DMS153 treated with DMSO at 0.1 percent for 48 hours (cell line): ENCODE measurements at regions not wholly inside any gene's neighbourhood (a gene's known extent, or its start where the extent isn't known, plus 50 kb on each side); places are given as distances from the start of the nearest gene placed in this dataset.
"Not testable (repeated sequence)": the region's sequence is repeated elsewhere in the genome, so short reads cannot be mapped to it uniquely, and the experiment has no call there.

Experiments used
- DNase-seq: peaks from one replicate; lab custom pipeline; 2025; ENCODE audit not compliant: unreplicated experiment; lab: John Stamatoyannopoulos, UW

DNA sequence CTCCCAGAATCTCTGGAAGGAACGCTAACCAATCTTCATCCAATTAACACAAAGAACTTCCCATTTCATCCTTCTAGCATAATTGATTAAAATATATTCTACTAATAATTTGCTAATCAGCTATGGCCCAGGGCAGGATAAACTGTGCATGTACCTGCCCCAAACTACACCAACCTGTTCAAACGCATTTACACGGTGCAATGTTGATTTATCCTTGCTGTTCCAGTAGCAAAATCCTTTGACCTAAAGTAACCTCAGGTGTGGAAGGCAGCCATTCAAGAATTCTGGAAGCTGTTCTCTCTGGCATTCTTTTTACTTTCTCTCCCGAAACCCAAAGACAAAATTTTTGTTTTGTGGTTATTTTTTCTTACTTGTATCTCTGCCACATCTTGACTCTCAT is 309.4 kb downstream of the ZNF674 start:
- DNase-seq: no peak

DNA sequence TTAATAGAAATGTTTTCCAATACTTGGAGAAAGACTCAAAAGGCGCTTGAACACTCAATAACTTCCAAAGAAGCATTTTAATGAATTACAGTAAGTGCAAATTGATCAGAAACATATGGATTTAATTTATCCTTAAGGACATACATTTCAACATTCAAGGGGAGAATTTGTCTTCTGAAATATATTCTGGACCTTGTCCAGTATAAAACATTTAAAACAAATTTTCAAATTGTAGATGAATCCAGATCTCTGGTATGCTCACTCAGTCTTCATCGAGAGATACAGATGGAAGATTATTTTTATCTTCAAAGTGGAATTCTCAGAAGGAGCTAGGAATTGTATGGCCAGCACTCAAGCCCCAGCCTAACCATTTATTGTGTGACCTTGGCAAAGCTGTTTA is 310.4 kb downstream of the ZNF674 start:
- no peak for DNase-seq

DNA sequence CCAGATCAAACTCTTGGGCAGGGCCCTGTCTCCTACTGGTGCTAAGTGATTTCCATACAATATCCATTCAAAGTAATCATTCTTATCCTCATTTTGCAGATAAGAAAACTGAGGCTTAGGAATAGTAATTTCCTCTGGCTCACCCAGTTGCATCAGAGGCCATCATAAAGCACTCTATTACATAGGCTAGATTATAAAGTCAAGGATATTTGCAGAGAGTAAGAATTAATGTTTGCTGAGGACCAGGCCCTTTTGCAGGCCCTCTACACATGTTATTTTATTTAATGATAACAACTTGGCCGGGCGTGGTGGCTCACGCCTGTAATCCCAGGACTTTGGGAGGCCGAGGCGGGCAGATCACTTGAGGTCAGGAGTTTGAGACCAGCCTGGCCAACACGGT is 316.8 kb downstream of the ZNF674 start:
- no peak for DNase-seq

DNA sequence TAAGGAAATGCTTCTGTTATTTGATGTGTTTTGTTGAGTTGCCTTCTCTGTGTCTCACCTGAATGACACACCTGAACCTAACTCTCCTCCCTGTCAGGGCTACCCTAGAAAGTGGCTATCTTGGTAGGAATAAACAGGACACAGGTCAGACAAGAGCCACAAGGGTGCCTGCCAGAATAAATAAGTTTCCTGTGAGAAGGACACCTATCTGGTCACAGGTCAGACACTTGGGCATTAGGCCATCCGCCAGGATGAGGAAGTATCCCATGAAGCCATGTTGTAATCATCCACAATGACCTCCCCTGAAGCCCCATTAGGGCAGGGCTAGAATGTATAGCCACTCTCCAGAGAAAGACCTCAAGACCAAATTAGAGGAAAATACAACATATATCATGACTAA is 318.8 kb downstream of the ZNF674 start:
- no peak for DNase-seq

DNA sequence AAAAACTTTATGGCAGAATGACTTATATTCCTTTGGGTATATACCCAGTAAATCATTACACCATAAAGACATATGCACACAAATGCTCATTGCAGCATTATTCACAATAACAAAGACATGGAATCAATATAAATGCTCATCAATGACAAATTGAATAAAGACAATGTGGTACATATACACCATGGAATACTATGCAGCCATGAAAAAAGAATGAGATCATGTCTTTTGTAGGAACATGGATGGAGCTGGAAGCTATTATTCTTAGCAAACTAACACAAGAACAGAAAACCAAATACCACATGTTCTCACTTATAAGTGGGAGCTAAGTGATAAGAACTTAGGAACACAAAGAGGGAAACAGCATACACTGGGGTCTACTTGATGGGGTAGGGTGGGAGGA is 321.7 kb downstream of the ZNF674 start:
- DNase-seq: not testable (repeated sequence)

DNA sequence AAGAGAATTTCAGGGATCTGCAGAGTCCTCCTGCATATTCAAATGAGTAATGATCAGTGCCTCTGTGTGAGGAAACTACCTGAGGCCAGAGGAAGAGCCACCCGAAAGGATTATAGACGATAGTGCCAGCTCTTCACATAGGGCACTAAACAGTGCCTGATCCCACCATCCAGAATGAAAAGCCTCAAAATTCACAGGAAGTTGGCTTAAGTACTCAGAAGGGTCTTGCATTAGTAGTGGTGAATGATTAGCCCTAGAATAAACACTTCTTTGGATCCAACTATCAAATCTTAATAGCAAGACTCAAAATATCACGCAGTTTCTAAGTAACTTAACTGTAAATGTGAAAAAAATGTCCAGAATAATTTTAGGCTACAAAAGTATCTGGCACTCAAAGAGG is 324.4 kb downstream of the ZNF674 start:
- no peak for DNase-seq

DNA sequence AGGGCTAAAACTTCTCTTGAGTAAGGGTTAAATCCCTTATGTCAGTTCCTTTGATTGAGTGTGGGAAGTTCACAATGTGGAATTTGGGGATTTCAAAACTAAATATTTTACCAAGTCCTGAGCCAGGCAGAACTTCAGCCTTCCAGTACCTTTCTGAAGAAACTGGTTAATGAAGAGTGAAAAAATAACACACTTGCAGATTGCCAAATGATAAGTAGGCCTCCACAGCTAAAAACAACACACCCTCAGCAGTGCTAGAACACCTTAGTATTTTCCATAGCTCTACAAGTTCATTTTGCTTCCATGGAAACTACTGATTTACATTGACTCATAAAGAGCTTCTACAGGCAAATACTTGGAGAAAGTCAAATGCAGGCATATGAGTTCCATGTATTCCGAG is 326.8 kb downstream of the ZNF674 start:
- DNase-seq: no peak

DNA sequence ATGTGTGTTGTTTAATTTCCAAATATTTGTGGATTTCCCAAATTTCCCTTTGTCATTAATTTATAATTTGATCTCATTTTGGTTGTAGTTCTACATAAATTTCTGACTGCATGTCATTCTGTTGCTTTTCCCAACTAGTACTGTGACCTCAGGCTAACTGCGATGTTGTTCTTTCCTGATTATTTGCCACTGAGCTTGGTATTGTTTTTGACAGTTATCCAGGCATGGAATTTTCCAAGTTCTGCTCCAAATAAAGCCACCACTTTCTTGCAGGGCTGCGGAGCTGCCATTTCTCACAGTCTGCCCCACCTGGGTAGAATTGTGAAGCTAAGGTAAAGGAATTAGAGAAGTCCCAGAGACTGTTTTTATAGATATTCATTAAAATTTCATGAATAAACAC is 328.8 kb downstream of the ZNF674 start:
- no peak for DNase-seq

DNA sequence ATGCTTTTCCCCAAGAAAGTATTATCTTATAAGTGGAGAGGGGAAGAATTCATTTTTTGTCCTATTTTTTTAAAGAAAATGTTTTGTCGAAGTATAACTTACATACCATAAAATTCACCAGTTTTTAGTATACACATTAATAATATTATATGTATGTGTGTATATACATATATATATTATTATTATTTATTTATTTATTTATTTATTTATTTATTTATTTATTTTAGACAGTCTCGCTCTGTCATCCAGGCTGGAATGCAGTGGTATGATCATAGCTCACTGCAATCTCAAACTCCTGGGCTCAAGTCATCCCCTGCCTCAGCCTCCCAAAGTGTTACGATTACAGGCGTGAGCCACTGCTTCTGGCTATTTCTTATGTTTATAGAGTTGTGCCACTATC is 334.1 kb downstream of the ZNF674 start:
- no peak for DNase-seq

DNA sequence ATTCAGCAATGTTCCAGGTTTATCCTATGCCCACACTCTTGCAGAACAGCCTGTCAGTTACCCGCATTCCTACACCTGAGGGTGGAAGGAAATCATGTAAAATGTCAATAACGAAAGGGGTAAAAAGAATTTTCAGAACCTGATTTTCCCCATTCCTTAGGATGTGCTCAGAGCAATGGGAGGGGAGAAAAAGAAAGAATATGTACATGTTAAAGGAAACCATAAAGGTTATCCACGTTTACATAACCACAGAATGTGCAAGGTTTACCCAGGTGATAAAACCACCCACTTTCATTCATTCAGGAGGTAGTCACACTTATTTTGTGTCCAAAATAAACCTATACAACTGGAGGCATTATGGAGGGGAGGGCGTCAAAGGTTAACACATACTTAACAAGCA is 335.5 kb downstream of the ZNF674 start:
- no peak for DNase-seq

DNA sequence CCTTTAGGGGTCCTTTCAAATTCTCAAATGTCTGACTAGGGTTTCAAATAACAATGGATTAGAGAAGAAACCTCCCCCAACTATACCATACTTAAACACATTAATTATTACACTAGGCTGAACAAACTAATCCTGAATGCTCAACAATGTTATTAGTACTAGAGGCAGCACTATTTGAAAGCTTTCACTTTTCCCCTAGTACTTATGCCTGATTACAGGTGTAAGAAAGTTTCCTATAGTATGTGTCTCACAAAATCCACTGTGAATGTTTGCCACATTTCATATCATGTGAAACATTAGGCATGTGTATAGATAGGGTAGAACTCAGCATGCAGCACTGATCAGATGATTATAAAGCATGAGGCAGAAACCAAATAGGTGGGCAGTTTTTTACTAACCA is 336.2 kb downstream of the ZNF674 start:
- no peak for DNase-seq

DNA sequence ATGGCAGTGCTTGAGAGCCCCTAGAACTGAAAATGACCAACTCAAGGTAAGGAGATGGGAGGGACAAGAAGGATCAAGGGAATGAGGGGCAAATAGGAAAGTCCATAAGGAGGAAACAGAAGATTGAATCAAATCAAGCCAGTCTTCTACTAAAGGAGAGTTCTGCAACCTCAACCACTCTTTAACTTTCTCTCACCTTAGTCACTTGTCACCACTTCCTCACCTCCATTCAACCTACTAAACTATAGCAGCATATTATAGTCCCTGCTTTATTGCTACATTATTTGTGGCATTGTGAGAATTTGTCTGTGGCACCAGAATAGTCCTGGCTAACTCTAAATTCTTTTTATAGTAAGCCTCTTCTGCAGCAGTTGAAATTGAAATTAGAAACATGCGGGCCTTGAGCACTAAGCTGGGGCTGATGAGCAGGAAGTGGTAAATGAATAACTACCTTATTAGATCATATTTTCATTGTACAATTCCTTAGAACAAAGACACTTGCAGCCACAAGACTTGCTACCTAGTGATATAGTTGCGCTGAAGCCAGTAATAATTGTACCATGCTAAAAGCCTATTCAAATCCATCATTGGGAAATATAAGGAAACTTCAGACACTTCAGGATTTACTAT is 336.9 kb downstream of the ZNF674 start:
- no peak for DNase-seq

DNA sequence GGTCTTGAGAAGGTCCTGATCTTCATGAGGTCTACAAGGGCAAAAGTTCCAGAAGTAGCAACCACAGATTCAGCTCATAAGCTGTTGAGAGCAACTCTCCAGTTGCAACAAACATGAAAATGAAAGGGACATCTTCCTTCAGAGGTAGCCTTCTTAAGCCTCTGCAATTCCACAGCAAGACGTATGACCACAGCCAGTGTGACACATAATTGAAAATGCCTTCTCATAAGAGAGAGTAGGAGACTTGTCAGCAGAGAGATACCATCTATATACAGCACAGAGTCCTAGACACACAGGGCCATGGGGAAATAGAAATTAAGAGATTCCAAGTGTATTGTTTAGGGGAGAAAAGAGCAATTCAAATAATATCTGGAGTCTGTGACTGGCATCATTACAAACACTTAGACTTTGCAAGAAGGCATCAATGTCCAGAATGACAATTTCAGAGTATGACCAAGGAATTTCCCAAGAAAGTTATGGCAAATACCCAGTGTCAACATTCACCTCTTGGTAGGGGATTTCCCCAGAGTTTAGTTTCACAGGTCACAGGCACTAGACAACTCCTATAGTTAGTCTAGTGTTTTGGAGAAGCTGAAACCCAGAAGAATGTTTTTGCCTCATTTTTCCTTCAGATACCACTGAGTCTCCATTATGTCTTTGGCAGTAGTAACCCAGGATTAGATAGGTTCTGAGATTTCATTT is 340.3 kb downstream of the ZNF674 start:
- DNase-seq: no peak

DNA sequence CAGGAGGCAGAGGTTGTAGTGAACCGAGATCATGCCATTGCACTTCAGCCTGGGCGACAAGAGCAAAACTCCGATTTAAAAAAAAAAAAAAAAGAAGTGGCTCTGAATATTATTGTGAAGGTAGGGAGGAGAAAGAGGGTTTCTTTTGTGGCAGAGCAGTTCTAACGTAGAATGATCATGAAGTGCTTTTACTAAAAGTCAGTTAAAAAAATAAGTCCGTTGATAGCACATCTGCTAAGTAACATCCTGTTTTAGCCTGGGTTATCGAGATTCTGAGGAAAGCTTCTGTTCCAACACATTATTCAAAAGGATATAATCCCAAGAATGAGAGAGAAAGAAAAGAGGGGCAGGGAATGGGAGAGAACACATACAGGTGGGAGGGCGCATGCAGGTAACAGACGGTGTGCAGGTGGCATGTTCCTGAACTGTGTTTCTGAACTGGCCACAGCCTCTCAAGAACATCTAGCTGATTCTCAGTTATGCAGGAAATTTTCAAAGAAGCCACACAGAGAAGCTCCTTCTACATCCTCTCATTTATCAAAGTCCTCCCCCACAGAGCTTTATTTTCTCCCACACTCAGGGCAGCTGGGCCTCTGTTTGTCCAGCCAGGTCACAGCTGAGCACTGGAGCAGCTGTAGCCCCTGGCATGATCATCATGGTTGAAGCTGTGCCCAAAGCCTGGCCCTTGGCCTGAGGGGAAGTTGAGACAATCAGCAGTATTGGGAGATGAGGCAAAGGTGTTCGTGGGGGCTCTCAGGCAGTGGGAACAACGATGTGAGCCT is 342.3 kb downstream of the ZNF674 start:
- no peak for DNase-seq

DNA sequence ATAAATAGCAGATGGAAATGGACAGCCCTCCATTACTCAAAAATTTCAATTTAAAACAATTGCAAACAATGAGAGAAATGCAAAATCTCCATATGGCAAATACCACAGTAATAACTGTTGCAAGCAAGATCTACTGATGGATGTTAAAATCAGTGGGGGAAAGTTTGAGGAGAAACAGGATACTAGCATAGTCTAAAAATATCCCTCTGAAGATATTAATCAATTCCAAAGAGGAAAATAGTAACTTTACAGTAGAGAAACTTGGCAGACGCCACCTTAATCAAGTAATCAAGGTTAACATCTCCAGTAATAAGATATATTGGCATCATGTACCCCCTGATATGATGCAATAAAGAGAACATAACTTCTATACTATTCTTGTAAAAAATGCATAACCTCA is 344.8 kb downstream of the ZNF674 start:
- DNase-seq: no peak

DNA sequence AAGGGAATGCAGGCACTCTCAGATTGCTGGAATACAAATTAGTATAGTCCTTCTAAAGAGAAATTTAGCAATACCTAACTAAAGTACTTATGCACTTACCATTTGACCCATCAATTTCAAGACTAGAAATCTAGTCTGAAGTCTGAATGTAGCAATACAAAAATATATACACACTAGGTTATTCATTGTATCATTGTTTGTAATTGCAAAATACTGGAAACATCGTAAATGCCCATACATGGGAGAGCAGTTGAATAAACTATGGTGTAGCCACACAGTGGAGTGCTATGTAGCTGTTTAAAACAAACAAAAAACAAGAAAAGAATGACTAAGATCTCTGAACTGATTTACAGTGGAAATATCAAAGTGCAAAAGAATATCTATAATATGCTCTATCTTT is 346.4 kb downstream of the ZNF674 start:
- DNase-seq: no peak

DNA sequence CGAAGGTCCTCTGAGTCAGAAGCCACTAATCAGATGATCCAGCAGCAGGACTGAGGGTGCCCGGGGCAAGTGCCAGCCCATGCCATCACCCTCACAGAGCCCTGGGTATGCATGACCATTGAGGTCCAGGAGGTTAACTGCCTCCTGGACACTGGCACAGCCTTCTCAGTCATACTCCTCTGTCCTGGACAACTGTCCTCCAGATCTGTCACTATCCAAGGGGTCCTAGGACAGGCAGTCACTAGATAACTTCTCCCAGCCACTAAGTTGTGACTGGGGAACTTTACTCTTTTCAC is 358.5 kb downstream of the ZNF674 start:
- not testable (repeated sequence) for DNase-seq

DNA sequence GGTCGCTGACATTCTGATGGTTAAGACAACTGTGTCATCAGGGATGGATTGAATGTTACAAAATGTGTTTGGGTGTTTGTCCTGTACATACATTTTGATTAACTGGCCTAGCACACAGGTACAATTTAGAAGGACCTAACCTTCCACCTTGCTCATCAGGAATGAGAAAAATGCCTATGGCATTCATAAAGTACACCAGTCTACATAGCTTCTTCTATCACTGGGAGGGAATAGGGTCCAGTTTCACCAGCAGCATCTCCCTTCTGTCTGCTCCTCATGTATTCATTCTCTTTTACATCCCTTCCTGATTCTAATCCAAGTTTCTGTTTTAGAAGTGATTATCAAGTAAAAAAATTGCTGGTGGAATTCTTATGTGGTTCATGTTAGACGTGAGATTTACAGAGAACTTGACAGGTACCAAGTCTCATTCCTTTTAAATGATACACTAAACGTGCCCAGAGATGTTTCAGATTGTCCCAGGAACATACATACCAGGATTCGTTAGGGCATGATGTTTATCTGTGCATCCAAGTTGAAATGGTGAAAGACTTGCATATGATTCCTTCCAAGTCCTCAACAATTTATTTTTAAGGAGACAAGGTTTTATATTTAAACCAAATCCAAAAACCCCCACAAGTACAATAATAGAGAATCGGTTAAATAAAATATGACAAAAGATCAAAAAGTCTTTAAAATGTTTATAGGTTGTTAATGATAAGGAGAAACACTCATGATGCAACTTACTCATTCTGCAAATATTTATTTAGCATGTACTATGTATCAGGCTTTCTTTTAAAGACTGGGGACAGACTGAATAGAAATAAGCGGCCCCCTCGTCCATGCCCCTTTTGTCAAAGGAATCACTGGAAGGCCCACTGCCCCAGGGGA is 359.1 kb downstream of the ZNF674 start:
- no peak for DNase-seq

DNA sequence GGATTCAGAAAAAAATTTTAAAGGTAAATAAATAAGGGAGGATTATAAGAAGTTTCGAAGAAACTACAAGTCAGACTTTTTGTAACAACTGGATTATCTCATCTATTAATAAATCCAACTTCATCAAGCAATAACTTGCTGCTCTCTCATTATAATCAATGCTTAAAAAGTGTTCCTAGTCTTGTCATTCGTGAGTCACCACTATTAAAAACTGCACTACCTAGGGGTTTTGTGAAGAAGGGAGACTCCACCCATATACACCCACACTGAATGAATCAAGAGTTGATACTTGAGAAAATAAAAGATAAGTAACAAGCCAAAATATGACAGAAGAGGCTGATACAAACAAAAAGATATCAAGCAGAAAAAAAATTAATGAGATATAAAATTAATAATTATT is 360.5 kb downstream of the ZNF674 start:
- no peak for DNase-seq

DNA sequence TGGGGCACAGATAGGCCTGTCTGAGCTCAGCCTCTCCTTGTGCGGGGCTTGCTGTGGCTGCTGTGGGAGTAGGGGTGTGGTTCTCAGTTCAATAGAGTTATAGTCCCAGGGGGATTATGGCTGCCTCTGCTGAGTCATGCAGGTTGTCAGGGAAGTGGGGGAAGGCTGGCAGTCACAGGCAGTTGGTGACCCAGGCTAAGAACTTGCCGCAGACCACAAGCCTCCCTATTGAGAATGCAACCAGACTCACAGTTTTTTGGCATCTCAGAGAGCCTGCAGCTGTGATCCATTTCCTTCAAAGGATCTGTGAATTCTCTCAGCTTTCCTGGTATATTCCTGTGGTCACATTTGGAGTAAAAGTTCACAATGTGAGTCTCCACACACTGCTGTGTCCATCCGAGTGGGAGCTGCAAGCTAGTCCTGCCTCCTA is 364.9 kb downstream of the ZNF674 start:
- peak; percentile 47 for DNase-seq

DNA sequence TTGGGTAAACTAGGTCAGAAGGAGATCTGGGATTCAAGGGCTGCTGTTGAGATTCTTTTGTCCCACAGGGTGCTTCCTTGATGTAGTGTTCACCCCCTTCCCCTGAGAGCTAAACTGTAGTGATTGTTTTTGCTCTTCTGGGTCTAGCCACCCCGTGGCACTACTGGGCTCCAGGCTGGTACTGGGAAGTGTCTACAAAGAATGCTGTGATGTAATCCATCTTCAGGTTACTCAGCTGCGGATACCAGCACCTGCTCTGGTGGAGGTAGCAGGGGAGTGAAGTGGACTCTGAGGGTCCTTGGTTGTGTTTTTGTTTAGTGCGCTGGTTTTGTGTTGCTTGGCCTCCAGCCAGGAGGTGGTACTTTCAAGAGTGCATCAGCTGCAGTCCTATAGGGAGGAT is 365.5 kb downstream of the ZNF674 start:
- DNase-seq: no peak

DNA sequence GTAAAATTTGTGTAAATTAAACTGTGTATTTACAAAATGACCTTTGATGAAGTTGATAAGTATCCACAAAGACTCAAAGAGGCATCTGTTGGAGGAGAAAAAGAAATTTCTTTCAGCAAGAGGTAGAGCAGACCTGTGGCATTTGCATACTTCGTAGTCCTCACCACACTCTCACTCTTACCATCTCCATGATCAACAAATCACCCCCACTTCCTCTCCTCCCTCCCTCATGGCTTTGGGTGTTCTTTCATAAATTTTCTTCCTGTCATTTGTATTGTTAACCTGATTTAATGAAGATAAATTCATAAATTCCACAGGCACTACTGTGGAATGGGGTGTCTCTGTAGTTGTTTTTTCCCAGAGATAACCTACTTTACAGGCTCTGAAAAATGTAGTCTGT is 366.5 kb downstream of the ZNF674 start:
- no peak for DNase-seq
